GM19351 (cell line): ENCODE measurements at regions not wholly inside any gene's neighbourhood (a gene's known extent, or its start where the extent isn't known, plus 50 kb on each side); places are given as distances from the start of the nearest gene placed in this dataset.

ENCODE experiments used
- ATAC-seq: cut with Tn5 transposase; IDR thresholded peaks from one replicate; pipeline ENCODE4 v1.9.1; 2021; ENCODE audit warnings: mild to moderate bottlenecking, moderate library complexity; ENCODE audit not compliant: unreplicated experiment

DNA sequence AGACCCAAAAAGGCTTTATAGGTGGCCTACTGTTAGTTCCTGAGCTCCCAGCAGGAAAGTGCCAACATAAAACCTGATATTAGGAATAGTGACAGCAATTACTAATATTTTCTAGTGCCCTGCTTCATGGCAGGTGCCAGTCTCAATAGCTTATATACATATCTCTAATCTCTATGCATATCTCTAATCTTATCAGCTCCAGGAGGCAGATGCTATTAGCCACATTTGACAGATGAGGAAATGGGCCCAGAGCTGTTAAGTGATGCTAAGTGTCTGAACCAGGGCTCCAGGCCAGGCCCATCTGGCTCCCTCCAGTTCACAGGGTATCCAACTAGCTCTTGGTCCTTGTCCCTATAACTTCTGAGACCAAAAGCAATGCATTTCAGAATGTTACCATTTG lies 142.5 kb downstream of the CHIC2 start:
- ATAC-seq, result no peak

DNA sequence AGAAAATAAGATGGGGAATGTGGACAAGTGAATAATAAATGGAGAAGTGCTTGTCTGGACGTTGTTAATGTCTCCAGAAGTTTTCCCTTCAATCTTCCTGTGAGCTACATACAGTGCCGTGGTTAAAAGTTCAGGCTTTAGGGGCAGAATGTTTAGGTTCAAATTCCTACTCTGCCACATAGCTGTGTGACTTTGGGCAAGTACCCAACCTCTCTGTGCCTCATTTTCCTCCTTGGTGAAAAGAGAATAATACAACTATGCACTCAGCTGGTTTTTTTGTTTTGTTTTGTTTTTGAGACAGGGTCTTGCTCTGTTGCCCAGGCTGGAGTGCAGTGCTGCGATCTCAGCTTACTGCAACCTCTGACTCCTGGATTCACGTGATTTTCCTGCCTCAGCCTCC lies 143.5 kb downstream of the CHIC2 start:
- no peak for ATAC-seq

GRCh38 chr4:53920116-53920515 lies 144.3 kb downstream of the CHIC2 start:
- ATAC-seq, result no peak

- no peak for ATAC-seq
These were observed 144.9 kb downstream of the CHIC2 start for GRCh38 chr4:53919535-53919934.

GRCh38 chr4:53917729-53918128 lies 146.7 kb downstream of the CHIC2 start:
- ATAC-seq, result no peak

DNA sequence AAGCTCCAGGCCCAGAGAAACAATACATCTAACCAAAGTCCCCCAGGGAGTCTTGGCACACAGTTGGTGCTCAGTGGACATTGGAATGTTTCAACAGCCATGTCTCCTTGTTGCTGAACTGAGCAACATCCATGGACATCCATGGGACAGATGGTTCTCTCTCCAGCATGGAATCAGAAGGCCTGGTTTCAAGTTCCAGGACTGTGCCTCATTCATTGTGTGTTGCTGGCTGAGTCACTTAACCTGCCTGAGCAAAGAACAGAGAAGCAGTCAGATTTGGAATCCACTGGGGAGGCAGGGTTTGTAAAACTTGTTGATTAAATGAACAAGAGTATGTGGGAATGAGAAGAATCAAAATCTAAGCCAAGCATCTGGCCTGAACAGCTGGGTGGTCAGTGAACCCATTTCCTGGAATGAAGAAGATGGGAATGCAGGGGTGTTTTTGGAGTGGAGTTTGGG lies 147.9 kb downstream of the CHIC2 start:
- ATAC-seq, result no peak

- no peak for ATAC-seq
These were observed 149.9 kb downstream of the CHIC2 start for GRCh38 chr4:53914313-53915016.

DNA sequence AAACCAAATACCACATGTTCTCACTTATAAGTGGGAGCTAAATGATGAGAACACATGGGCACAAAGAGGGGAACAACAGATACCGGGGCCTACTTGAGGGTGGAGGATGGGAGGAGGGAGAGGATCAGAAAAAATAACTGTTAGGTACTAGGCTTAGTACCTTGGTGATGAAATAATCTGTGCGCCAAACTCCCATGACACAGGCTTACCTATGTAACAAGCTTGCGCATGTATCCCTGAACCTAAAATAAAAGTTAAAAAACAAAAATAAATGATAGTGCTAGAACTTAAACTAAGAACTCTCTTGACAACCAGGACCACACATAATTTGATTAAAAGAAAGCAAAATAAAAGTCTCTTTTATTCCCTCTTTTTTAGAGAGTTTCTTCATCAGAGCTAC lies 150.6 kb downstream of the CHIC2 start:
- ATAC-seq, result no peak

GRCh38 chr4:53912766-53913497 lies 151.5 kb downstream of the CHIC2 start:
- no peak for ATAC-seq

DNA sequence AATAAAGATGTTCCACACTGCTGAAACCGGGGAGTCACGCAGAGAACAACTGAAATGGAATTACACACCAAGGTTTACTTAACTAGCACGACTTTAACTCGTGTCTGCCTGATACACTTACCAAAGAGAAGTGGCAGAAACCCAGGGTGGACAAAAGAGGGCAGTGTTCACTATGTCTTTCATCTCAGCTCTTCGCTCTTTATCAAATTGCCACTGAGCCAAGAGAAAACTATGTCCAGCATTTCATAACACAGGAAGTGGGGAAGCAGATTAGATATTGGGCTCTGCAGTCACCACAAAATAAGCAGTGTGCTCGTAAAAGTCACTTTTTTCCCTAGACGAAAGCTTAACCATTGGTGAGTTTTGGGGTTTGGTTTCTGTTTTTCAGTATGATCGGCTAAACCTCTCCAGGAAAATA lies 155.7 kb downstream of the CHIC2 start:
- peak; percentile 71 for ATAC-seq

- ATAC-seq, result no peak
These were observed 156.6 kb downstream of the CHIC2 start for GRCh38 chr4:53907772-53908171.

DNA sequence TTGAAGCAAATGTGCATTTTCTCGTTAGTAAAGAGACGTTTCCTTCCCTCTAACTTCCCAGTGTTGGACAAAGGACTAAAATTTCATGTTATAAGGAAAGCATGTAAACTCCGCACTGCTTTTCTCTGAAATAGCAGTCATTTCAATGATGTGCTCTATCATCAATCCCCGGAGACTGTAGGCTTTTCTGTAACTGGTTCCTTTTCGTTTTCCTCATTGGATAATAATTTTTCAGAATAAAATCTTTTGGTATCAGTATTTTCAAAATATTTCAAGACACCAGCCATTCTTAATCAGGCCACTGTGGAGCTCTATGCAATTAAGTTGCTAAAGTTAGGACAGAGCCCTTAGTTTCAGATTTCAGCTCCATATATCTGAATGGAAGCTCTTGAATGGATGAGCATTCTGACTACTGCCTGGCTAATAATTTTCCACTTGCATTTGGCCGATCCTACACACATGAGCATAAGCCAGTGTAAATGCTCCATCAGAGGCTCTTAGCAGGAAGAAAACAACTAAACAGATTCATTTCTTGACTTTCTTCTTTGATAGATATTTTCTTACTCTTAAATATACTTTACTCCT lies 157.7 kb downstream of the CHIC2 start:
- no peak for ATAC-seq

DNA sequence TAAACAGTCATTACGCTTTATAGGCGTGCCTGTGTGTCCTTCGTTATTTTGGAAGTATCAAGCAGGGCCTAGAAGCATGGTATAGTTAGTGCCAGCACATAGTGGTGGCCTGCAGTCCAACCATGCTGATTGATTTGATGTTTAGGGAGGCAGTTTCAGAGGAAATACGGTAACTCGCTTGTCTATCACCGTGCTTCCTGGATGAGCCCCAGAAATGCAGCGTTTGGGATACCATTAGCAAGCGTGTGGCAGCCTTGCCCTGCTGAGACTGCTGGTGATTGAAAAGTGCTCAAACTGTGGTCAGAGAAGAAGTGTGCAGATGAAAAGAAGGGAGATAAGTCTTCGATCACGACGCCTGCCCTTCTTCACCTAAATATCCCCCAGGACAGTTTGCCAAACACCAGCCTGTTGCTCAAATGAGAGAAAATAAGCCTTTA lies 158.4 kb downstream of the CHIC2 start:
- peak; percentile 48 for ATAC-seq

DNA sequence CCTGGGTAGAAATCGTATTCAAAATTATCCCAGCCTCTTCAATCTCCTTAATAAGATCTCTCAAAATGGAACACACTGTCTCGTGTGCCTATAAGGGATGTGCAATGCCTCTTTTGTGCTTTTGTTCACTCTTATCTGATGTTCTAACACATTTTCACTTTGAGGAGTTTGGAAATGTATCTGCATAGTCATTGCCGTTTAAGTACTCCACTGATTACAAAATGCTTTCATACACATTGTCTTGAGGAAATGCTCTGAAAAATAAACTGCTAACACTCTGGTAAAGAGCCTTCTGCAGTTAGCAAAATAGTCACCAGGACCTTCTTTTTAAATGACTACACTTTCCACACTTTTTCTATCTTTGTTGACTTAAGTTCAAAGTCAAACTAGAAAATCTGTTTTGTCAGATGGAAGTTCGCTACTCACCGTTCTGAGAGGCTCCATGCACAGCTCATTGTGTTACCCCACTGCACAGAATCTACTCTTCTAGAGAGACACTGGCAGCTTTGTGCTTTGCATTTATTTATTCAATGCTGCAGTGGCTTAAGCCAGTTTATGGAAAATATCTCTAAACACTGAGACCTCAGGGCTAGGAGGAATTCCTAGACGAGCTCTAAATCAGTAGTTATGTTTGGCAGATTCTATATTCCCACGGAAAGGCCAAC lies 159.0 kb downstream of the CHIC2 start:
- no peak for ATAC-seq

DNA sequence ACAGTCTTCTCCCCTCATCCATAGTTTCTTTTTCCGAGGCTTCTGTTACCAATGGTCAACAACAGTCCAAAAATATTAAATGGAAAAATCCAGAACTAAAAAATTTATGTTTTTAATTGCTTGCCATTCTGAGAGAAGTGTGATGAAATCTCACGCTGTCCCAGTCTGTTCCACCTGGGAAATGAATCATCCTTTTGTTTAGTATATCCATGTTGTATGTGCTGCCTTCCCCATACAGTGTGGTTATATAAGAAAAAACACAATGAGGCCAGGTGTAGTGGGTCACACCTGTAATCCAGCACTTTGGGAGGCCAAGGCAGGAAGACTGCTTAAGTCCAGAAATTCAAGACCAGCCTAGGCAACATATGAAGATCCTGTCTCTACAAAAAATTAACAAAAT lies 161.6 kb downstream of the CHIC2 start:
- no peak for ATAC-seq

DNA sequence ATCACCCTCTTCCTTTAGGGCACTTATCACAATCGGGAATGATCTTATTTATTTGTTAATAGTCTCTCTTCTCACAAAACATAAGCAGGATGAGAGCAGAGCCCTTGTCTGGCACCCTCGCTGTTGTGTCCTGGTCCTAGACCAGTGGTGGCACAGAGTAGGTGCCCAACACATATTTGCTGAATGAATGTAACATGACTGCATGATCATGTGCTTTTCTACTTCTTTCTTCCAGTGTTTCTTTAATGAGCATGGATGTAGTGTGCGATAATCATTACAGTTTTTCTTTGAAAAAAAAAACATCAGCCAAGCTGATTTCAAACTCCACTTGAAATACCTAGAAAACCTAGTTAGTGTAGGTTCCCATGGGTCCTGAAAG lies 164.1 kb downstream of the CHIC2 start:
- no peak for ATAC-seq

DNA sequence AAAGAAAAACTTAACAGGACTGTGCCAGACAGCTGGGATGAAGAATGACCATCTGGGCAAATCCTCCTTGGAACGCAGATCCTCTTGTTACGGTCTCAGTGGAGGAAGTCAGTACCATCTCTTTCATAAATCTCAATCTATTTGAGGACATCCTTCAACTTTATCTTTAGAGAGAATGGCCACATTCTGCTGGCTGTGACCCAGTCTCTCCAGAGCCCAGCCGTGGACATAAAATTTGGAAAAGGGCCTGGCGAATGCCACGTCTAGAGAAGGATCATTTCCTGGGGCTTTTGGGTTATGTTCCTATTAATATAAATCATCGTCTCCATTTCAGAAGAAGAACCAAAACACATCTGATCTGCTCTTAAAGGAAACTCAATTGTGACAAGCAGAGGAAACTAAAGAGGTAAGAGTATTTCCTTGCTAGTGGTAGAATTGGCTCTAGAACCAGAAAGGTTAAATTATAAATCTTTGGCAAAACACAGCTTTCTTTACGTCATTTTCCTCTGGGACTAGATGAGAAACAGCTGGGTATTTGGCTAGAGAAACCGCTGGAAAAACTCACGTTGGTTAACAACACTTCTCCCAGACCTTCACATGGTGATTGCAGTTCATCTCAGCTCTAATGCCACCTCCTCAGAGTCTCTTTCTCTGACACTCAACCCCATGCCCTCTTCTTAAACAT lies 164.7 kb downstream of the CHIC2 start:
- ATAC-seq, result no peak

DNA sequence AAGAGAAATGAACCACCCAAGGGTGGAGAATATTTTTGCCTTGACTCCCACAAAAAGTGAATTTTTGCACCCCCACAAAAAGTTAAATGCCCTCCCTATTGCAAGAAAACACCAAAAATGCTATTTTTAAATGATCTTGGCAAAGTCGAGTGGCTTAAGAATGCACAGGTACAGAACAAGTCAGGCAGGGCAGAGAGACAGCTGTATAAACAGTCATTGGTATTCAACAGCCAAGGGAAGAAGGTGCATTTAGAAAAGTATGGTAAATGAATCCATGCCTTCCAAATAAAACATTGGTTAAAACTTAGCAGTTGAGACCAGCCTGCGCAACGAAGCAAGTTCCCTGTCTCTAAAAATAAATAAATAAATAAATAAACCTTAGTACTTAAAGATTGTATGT lies 169.3 kb downstream of the CHIC2 start:
- no peak for ATAC-seq

GRCh38 chr4:53890461-53890860 lies 173.9 kb downstream of the CHIC2 start:
- ATAC-seq, result no peak

DNA sequence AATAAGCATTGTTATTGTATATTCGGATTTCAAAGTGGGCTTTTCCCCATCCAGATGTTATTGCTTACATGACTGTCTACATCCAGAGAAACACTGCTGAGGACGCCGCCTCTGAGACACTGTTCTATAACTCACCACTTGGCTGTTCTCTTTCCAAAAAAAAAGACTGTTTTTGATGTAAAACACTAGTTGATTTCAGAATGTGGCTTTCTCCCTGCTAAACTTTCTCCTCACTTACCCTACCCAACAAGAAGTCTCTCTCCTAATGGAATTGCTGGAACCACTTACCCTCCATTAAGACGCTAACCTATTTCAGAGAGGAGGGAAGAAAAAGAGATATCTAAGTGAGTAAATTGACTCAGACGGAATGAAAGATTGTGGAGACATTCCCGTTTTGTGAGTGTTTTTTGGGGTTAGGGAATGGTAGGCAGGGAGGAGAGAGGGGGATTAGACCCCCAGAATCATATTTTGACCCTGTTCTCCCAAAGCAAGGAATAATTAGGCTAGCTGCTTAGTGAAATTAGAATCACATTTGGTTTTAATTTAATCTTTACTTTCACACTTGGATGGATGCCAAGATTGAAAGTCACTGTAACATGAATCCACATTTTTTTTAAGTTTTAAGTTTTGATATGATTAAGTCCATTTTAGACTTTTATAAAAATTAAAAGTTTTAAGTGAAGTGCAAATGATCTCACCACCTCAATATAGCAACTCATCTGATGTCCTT lies 174.9 kb downstream of the CHIC2 start:
- no peak for ATAC-seq
